ENCODE measurements at regions not wholly inside any gene's neighbourhood (a gene's known extent, or its start where the extent isn't known, plus 50 kb on each side); places are given as distances from the start of the nearest gene placed in this dataset.

DNA sequence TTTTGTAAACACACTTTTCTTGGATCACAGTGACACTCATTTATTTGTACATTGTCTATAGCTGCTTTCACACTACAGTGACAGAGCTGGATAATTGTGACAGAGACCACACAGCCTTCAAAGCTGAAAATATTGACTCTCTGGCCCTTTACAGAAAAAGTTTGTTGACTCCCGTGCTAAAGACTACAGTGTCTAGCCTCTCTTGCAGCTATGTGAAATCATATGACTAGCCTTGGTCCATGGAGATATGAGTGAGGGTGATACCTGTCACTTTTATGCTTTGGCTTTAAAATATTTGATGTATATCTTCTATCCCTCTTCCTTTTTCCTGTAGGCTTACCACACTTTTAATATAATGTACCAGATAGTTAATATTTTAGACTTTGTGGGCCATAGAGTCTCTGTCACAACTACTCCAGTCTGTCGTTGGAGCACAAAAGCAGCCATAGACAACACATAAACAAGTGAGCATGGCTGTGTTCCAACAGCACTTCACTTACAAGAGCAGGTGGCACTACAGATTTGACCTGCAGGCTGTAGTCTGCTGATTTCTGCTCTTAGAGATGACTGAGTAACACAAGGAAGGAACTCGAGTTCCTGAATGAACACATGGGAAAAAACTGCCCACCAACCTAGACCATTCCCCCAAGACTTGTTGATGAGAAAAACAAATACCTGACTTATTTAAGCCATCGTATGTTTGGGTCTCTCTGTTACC is 73.5 kb upstream of the ANKRD55 start:
- TF ChIP-seq, protein P1, sequence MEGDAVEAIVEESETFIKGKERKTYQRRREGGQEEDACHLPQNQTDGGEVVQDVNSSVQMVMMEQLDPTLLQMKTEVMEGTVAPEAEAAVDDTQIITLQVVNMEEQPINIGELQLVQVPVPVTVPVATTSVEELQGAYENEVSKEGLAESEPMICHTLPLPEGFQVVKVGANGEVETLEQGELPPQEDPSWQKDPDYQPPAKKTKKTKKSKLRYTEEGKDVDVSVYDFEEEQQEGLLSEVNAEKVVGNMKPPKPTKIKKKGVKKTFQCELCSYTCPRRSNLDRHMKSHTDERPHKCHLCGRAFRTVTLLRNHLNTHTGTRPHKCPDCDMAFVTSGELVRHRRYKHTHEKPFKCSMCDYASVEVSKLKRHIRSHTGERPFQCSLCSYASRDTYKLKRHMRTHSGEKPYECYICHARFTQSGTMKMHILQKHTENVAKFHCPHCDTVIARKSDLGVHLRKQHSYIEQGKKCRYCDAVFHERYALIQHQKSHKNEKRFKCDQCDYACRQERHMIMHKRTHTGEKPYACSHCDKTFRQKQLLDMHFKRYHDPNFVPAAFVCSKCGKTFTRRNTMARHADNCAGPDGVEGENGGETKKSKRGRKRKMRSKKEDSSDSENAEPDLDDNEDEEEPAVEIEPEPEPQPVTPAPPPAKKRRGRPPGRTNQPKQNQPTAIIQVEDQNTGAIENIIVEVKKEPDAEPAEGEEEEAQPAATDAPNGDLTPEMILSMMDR (IDR thresholded peaks at IDR 0.05; ENCODE audit: insufficient read depth, low read length) = no peak
- no peak for TF ChIP-seq SPI1 (IDR thresholded peaks at IDR 0.05; ENCODE audit: borderline replicate concordance, low read depth)
- TF ChIP-seq POLR2AphosphoS5 (IDR thresholded peaks at IDR 0.05; ENCODE audit: low read depth) = no peak
- TF ChIP-seq, protein P2, sequence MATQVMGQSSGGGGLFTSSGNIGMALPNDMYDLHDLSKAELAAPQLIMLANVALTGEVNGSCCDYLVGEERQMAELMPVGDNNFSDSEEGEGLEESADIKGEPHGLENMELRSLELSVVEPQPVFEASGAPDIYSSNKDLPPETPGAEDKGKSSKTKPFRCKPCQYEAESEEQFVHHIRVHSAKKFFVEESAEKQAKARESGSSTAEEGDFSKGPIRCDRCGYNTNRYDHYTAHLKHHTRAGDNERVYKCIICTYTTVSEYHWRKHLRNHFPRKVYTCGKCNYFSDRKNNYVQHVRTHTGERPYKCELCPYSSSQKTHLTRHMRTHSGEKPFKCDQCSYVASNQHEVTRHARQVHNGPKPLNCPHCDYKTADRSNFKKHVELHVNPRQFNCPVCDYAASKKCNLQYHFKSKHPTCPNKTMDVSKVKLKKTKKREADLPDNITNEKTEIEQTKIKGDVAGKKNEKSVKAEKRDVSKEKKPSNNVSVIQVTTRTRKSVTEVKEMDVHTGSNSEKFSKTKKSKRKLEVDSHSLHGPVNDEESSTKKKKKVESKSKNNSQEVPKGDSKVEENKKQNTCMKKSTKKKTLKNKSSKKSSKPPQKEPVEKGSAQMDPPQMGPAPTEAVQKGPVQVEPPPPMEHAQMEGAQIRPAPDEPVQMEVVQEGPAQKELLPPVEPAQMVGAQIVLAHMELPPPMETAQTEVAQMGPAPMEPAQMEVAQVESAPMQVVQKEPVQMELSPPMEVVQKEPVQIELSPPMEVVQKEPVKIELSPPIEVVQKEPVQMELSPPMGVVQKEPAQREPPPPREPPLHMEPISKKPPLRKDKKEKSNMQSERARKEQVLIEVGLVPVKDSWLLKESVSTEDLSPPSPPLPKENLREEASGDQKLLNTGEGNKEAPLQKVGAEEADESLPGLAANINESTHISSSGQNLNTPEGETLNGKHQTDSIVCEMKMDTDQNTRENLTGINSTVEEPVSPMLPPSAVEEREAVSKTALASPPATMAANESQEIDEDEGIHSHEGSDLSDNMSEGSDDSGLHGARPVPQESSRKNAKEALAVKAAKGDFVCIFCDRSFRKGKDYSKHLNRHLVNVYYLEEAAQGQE (IDR thresholded peaks at IDR 0.05; ENCODE audit: insufficient replicate concordance, low read depth) = no peak

Data from HL-60 (cell line).